Panc1 (cell line): ENCODE measurements at regions not wholly inside any gene's neighbourhood (a gene's known extent, or its start where the extent isn't known, plus 50 kb on each side); places are given as distances from the start of the nearest gene placed in this dataset.

Source experiments
- ATAC-seq: fragments of 200-7000 bp; cut with Tn5 transposase; 2 replicates; pipeline ENCODE4 v1.9.1; 2020; ENCODE audit warnings: mild to moderate bottlenecking, moderate library complexity
- BruUV-seq: library from RNA; stranded (reverse); fragments of 400-500 nt; replicated peaks from 2 replicates; lab custom pipeline; 2021; lab: Mats Ljungman, UMichigan
- CTCF ChIA-PET: fragments of 300-600 bp; sonication (Branson Sonifier 250); formaldehyde crosslinking; loops from one replicate; lab custom pipeline; 2022; ENCODE audit warnings: antibody characterized with exemption; lab: Charles Lee
- POLR2A ChIA-PET: fragments of 300-600 bp; sonication (Branson Sonifier 250); formaldehyde crosslinking; loops from one replicate; lab custom pipeline; 2022; ENCODE audit warnings: antibody characterized with exemption; lab: Charles Lee
- DNase-seq: peaks from one replicate; pipeline ENCODE4 v3.0.0-alpha.2; 2010; ENCODE audit warnings: low read depth, low spot score
- H3K27ac ChIP-seq: 2 replicates; pipeline ENCODE4 v1.5.1; 2011; ENCODE audit warnings: mild to moderate bottlenecking, low read length, inconsistent platforms
- H3K27me3 ChIP-seq: fragments of 200-500 bp; sonication (Bioruptor generic); 2 replicates; pipeline ENCODE4 v1.6.0; 2014; ENCODE audit warnings: low read length, inconsistent platforms; ENCODE audit not compliant: control insufficient read depth, insufficient read depth
- H3K36me3 ChIP-seq: fragments of 200-500 bp; sonication (Bioruptor generic); 2 replicates; pipeline ENCODE4 v1.5.1; 2014; ENCODE audit warnings: inconsistent platforms, mild to moderate bottlenecking, low read length, moderate library complexity; ENCODE audit not compliant: control insufficient read depth, insufficient read depth
- H3K4me1 ChIP-seq: 2 replicates; pipeline ENCODE4 v1.5.1; 2011; ENCODE audit warnings: inconsistent platforms, mild to moderate bottlenecking, low read length, moderate library complexity; ENCODE audit not compliant: control insufficient read depth, insufficient read depth
- H3K4me3 ChIP-seq, 2 experiments: 2 replicates each; pipeline ENCODE4 v1.5.1; 2011 to 2012; ENCODE audit warnings: low read depth in 2 of 2, low read length in 2 of 2, mild to moderate bottlenecking in 2 of 2, inconsistent platforms in 1 of 2, moderate library complexity in 1 of 2
- H3K9me3 ChIP-seq: fragments of 200-500 bp; sonication (Bioruptor generic); 2 replicates; pipeline ENCODE4 v1.5.1; 2014; ENCODE audit warnings: low read depth, mild to moderate bottlenecking, inconsistent platforms, low read length, moderate library complexity; ENCODE audit not compliant: control insufficient read depth, insufficient read depth
- CTCF ChIP-seq: fragments of 450-650 bp; IDR thresholded peaks from 2 replicates; pipeline ENCODE4 v1.5.1; 2017; ENCODE audit warnings: mild to moderate bottlenecking
- POLR2AphosphoS5 ChIP-seq: IDR thresholded peaks from 2 replicates; pipeline ENCODE4 v1.6.1; 2012; ENCODE audit warnings: mild to moderate bottlenecking, low read depth, low read length, moderate library complexity
- REST ChIP-seq, 2 experiments: IDR thresholded peaks; 2 replicates each; pipeline ENCODE4 v1.6.1; 2011 to 2012; ENCODE audit warnings: low read depth in 2 of 2, control low read depth in 1 of 2, low read length in 1 of 2, mild to moderate bottlenecking in 1 of 2, moderate library complexity in 1 of 2; ENCODE audit not compliant: insufficient read depth in 1 of 2
- SIN3A ChIP-seq: IDR thresholded peaks from 2 replicates; pipeline ENCODE4 v1.6.1; 2012; ENCODE audit warnings: low read depth, mild to moderate bottlenecking, low read length, moderate library complexity, borderline replicate concordance; ENCODE audit not compliant: insufficient read depth
- TCF7L2 ChIP-seq: IDR thresholded peaks from 2 replicates; pipeline ENCODE4 v1.6.1; 2011; ENCODE audit warnings: mild to moderate bottlenecking, low read depth, low read length, inconsistent platforms
- in situ Hi-C: cut with HindIII; loops from 2 replicates; pipeline ENCODE4 v1.10.0; 2016; ENCODE audit warnings: low sequenced_read_pairs, low pct_unique_long_range_greater_than_20kb
- intact Hi-C: fragments of 100-400 bp; cut with micrococcal nuclease; formaldehyde crosslinking; loops from one replicate; pipeline ENCODE4 v1.10.0; 2022; ENCODE audit not compliant: unreplicated experiment

- Histone ChIP-seq H3K36me3 (no peaks in the 10 kb centered on the region), H3K27me3 (no peaks in the 10 kb centered on the region), H3K9me3 (no peaks in the 10 kb centered on the region), H3K4me3 (no peak overlapping the region), H3K4me1 (no peaks in the 10 kb centered on the region), H3K27ac (no peak overlapping the region)
- no peak for DNase-seq
- no peak for ATAC-seq
- CTCF ChIA-PET, result no interaction called here
- in situ Hi-C loops (no loop called here), intact Hi-C loops (no loop called here)
- no TSS peak for BruUV-seq
- TF ChIP-seq CTCF (no peak), SIN3A (no peak), POLR2AphosphoS5 (no peak), REST (IDR thresholded peaks at IDR 0.05; ENCODE audit: insufficient read depth in 1 of 2, low read depth in 2 of 2, low read length in 1 of 2) (no peak), TCF7L2 (no peak)
- POLR2A ChIA-PET, result no interaction called here
These were observed 1262.7 kb downstream of the FAM133A start for GRCh38 chrX:94936722-94937121.

- DNase-seq (no peak), ATAC-seq (no peak)
- H3K9me3 ChIP-seq, result no peaks in the 10 kb centered on the region
- intact Hi-C loops, result no loop called here
- no peak overlapping the region for H3K4me3 ChIP-seq
- no TSS peak for BruUV-seq
- POLR2A ChIA-PET, result no interaction called here
- no peaks in the 10 kb centered on the region for H3K4me1 ChIP-seq
- CTCF ChIA-PET, result no interaction called here
- no peaks in the 10 kb centered on the region for H3K27me3 ChIP-seq
- H3K36me3 ChIP-seq, result no peaks in the 10 kb centered on the region
- in situ Hi-C loops, result no loop called here
- TF ChIP-seq SIN3A (no peak), CTCF (no peak), TCF7L2 (no peak), POLR2AphosphoS5 (no peak), REST (IDR thresholded peaks at IDR 0.05; ENCODE audit: insufficient read depth in 1 of 2, low read depth in 2 of 2, low read length in 1 of 2) (no peak)
- H3K27ac ChIP-seq, result no peak overlapping the region
These were observed 1263.5 kb downstream of the FAM133A start for GRCh38 chrX:94937491-94937890.
